LHCN-M2 (cell line): ENCODE measurements at regions not wholly inside any gene's neighbourhood (a gene's known extent, or its start where the extent isn't known, plus 50 kb on each side); places are given as distances from the start of the nearest gene placed in this dataset.

Source experiments
- DNase-seq: peaks from one replicate; pipeline ENCODE4 v3.0.0-alpha.2; 2012; ENCODE audit warnings: low read depth

- peak; percentile 1 for DNase-seq
Observed at GRCh38 chr16:5560084-5560483, 462.5 kb upstream of the EEF2KMT start.

- DNase-seq = no peak
Observed at GRCh38 chr16:5557966-5558365, 460.4 kb upstream of the EEF2KMT start.

- no peak for DNase-seq
Observed at GRCh38 chr16:5557448-5557847, 459.9 kb upstream of the EEF2KMT start.

GRCh38 chr16:5556158-5556810, 458.7 kb upstream of the EEF2KMT start:
- no peak for DNase-seq

- DNase-seq = no peak
Observed at GRCh38 chr16:5551909-5552308, 454.3 kb upstream of the EEF2KMT start.

GRCh38 chr16:5549802-5550201, 452.2 kb upstream of the EEF2KMT start:
- DNase-seq = no peak

GRCh38 chr16:5541356-5541755, 443.8 kb upstream of the EEF2KMT start:
- DNase-seq = no peak

GRCh38 chr16:5537347-5537746, 439.8 kb upstream of the EEF2KMT start:
- DNase-seq = no peak

GRCh38 chr16:5533321-5533888, 435.8 kb upstream of the EEF2KMT start:
- no peak for DNase-seq

- DNase-seq = no peak
Observed at GRCh38 chr16:5527817-5528216, 430.2 kb upstream of the EEF2KMT start.

- DNase-seq = no peak
Observed at GRCh38 chr16:5526826-5527225, 429.2 kb upstream of the EEF2KMT start.

GRCh38 chr16:5523829-5524228, 426.2 kb upstream of the EEF2KMT start:
- DNase-seq = no peak

- DNase-seq = no peak
Observed at GRCh38 chr16:5516115-5516514, 418.5 kb upstream of the EEF2KMT start.

GRCh38 chr16:5512014-5512413, 414.4 kb upstream of the EEF2KMT start:
- DNase-seq = no peak

- no peak for DNase-seq
Observed at GRCh38 chr16:5510819-5511370, 413.3 kb upstream of the EEF2KMT start.

GRCh38 chr16:5509794-5510193, 412.2 kb upstream of the EEF2KMT start:
- DNase-seq = no peak

- DNase-seq = no peak
Observed at GRCh38 chr16:5509336-5509735, 411.7 kb upstream of the EEF2KMT start.

- DNase-seq = no peak
Observed at GRCh38 chr16:5508371-5508770, 410.8 kb upstream of the EEF2KMT start.

- DNase-seq = no peak
Observed at GRCh38 chr16:5506021-5506420, 408.4 kb upstream of the EEF2KMT start.

GRCh38 chr16:5505091-5505887, 407.7 kb upstream of the EEF2KMT start:
- DNase-seq = no peak

GRCh38 chr16:5504064-5504781, 406.6 kb upstream of the EEF2KMT start:
- no peak for DNase-seq

GRCh38 chr16:5502944-5503343, 405.3 kb upstream of the EEF2KMT start:
- no peak for DNase-seq
